A549 (cell line): ENCODE measurements at regions not wholly inside any gene's neighbourhood (a gene's known extent, or its start where the extent isn't known, plus 50 kb on each side); places are given as distances from the start of the nearest gene placed in this dataset.
A peak's percentile ranks its signal among the peaks of the same experiment; 100 is the strongest.

Experiments
- ATAC-seq, 2 experiments: fragments of 200-7000 bp in 1 of 2; fragments of >200 bp in 1 of 2; cut with Nextera tagmentation in 1 of 2; cut with Tn5 transposase in 1 of 2; 3 replicates each; pipeline versions ENCODE4 v1.8.0 to v1.9.1; 2018 to 2020; ENCODE audit warnings: mild to moderate bottlenecking in 1 of 2, moderate library complexity in 1 of 2
- CTCF ChIA-PET: fragments of 300-600 bp; sonication (Branson Sonifier 250); formaldehyde crosslinking; extraction: SDS; loops from one replicate; lab custom pipeline; 2021; ENCODE audit warnings: antibody characterized with exemption, inconsistent platforms; lab: Yijun Ruan, JAX
- POLR2A ChIA-PET: fragments of 350-600 bp; formaldehyde crosslinking; extraction: SDS; loops from one replicate; lab custom pipeline; 2021; ENCODE audit warnings: antibody characterized with exemption, inconsistent platforms; lab: Yijun Ruan, JAX
- DNase-seq, 2 experiments: peaks; one replicate each; pipeline versions ENCODE4 v3.0.0 to v3.0.0-alpha.2; 2011 to 2016; ENCODE audit warnings: low read depth in 1 of 2, low spot score in 1 of 2
- FAIRE-seq: peaks from 2 replicates; lab custom pipeline; 2011; peaks lifted over from hg19 to GRCh38; lab: Jason Lieb, UNC
- H3K27ac ChIP-seq, 2 experiments: fragments of >200 bp; sonication (Bioruptor Twin); formaldehyde crosslinking; 3 replicates each; pipeline ENCODE4 v1.5.1; 2016 to 2017
- H3K4me1 ChIP-seq: fragments of >200 bp; sonication (Bioruptor Twin); formaldehyde crosslinking; 3 replicates; pipeline ENCODE4 v1.6.1; 2016
- H3K4me2 ChIP-seq: fragments of >200 bp; sonication (Bioruptor Twin); formaldehyde crosslinking; 3 replicates; pipeline ENCODE4 v1.6.1; 2016
- H3K4me3 ChIP-seq: fragments of >200 bp; sonication (Bioruptor Twin); formaldehyde crosslinking; 3 replicates; pipeline ENCODE4 v1.5.1; 2016
- H3K9me3 ChIP-seq: fragments of >200 bp; sonication (Bioruptor Twin); formaldehyde crosslinking; 3 replicates; pipeline ENCODE4 v1.6.1; 2016
- CBX8 ChIP-seq: fragments of 200-600 bp; sonication (generic); IDR thresholded peaks from 2 replicates; pipeline ENCODE4 v1.6.1; 2016
- CEBPB ChIP-seq, 2 experiments: fragments of >200 bp in 1 of 2; sonication (Bioruptor Twin) in 1 of 2; formaldehyde crosslinking in 1 of 2; IDR thresholded peaks; 2 replicates each; pipeline ENCODE4 v1.6.1; 2012 to 2016
- CHD2 ChIP-seq: fragments of 150-350 bp; IDR thresholded peaks from 2 replicates; pipeline ENCODE4 v1.6.1; 2014; ENCODE audit warnings: low read length; ENCODE audit not compliant: partially characterized antibody
- ESRRA ChIP-seq: fragments of 150-350 bp; IDR thresholded peaks from 2 replicates; pipeline ENCODE4 v1.6.1; 2014; ENCODE audit warnings: mild to moderate bottlenecking, low read length, borderline replicate concordance
- FOSL2 ChIP-seq, 2 experiments: fragments of 450-650 bp in 1 of 2; fragments of >200 bp in 1 of 2; sonication (Bioruptor Twin) in 1 of 2; formaldehyde crosslinking; IDR thresholded peaks; 2 replicates each; pipeline versions ENCODE4 v1.5.0 to v1.6.1; 2016 to 2020; ENCODE audit warnings: mild to moderate bottlenecking in 1 of 2, moderate library complexity in 1 of 2
- FOXS1 ChIP-seq: fragments of 250-450 bp; sonication (Bioruptor Pico); IDR thresholded peaks from 2 replicates; pipeline ENCODE4 v1.5.0; 2020; ENCODE audit warnings: mild to moderate bottlenecking, moderate library complexity
- HEYL ChIP-seq: fragments of 250-450 bp; sonication (Bioruptor Pico); IDR thresholded peaks from 2 replicates; pipeline ENCODE4 v1.8.0; 2021; ENCODE audit warnings: mild to moderate bottlenecking, moderate library complexity
- JUN ChIP-seq, 2 experiments: fragments of >200 bp; sonication (Bioruptor Twin); formaldehyde crosslinking; IDR thresholded peaks; 2 replicates in 1 of 2; 3 replicates in 1 of 2; pipeline ENCODE4 v1.6.1; 2016 to 2017
- KDM1A ChIP-seq: fragments of 200-600 bp; sonication (generic); IDR thresholded peaks from 2 replicates; pipeline ENCODE4 v1.6.1; 2016; ENCODE audit warnings: low read depth, mild to moderate bottlenecking
- MAZ ChIP-seq: fragments of 150-350 bp; IDR thresholded peaks from 2 replicates; pipeline ENCODE4 v1.6.1; 2014; ENCODE audit warnings: antibody characterized with exemption, low read depth, low read length, borderline replicate concordance
- MYC ChIP-seq: IDR thresholded peaks from 2 replicates; pipeline ENCODE4 v1.6.1; 2012; ENCODE audit warnings: mild to moderate bottlenecking, inconsistent platforms, low read length, improper control_type of control experiment, borderline replicate concordance
- NFE2L2 ChIP-seq: fragments of 150-350 bp; conservative IDR thresholded peaks from 2 replicates; pipeline ENCODE4 v1.6.1; 2014; ENCODE audit warnings: low read length
- POLR2A ChIP-seq: IDR thresholded peaks from 2 replicates; pipeline ENCODE4 v1.6.1; 2012; ENCODE audit warnings: mild to moderate bottlenecking, low read length
- RAD21 ChIP-seq, 2 experiments: fragments of >200 bp in 1 of 2; sonication (Bioruptor Twin) in 1 of 2; formaldehyde crosslinking in 1 of 2; IDR thresholded peaks in 1 of 2; conservative IDR thresholded peaks in 1 of 2; 2 replicates in 1 of 2; 3 replicates in 1 of 2; pipeline ENCODE4 v1.6.1; 2012 to 2018; ENCODE audit warnings: inconsistent platforms in 1 of 2
- RNF2 ChIP-seq: fragments of 200-600 bp; sonication (generic); IDR thresholded peaks from 2 replicates; pipeline ENCODE4 v1.6.1; 2016; ENCODE audit warnings: low read depth, mild to moderate bottlenecking, antibody characterized with exemption, moderate library complexity, borderline replicate concordance
- SMC3 ChIP-seq: fragments of >200 bp; sonication (Bioruptor Twin); formaldehyde crosslinking; IDR thresholded peaks from 3 replicates; pipeline ENCODE4 v1.6.1; 2018; ENCODE audit warnings: inconsistent platforms
- SREBF2 ChIP-seq: fragments of 450-650 bp; IDR thresholded peaks from 2 replicates; pipeline ENCODE4 v1.6.1; 2014; ENCODE audit warnings: mild to moderate bottlenecking, moderate library complexity
- TP53 ChIP-seq: fragments of 250-450 bp; sonication (Bioruptor Pico); IDR thresholded peaks from 2 replicates; pipeline ENCODE4 v1.5.0; 2021; ENCODE audit warnings: mild to moderate bottlenecking, moderate library complexity
- ZC3H11A ChIP-seq: fragments of 450-650 bp; IDR thresholded peaks from 2 replicates; pipeline ENCODE4 v1.6.1; 2014; ENCODE audit warnings: antibody characterized with exemption, mild to moderate bottlenecking
- WGBS: methylation state at CpG from one replicate; pipeline ENCODE4 v1.1.6; 2017; ENCODE audit errors: missing lambda C conversion rate; 5-methylcytosine and 5-hydroxymethylcytosine counted together
- TF ChIP-seq, protein P1 (sequence below): IDR thresholded peaks from 2 replicates; pipeline ENCODE4 v1.6.1; 2012; ENCODE audit warnings: low read depth, borderline replicate concordance
- TF ChIP-seq, protein P2 (sequence below): fragments of 250-450 bp; sonication (Bioruptor Pico); IDR thresholded peaks from 2 replicates; pipeline ENCODE4 v1.5.0; 2020; ENCODE audit warnings: low read depth, mild to moderate bottlenecking, moderate library complexity
- TF ChIP-seq, protein P3 (sequence below): IDR thresholded peaks from 2 replicates; pipeline ENCODE4 v1.6.1; 2012
- TF ChIP-seq, protein P4 (sequence below): fragments of >200 bp; sonication (Bioruptor Twin); formaldehyde crosslinking; IDR thresholded peaks from 3 replicates; pipeline ENCODE4 v1.6.1; 2016

DNA sequence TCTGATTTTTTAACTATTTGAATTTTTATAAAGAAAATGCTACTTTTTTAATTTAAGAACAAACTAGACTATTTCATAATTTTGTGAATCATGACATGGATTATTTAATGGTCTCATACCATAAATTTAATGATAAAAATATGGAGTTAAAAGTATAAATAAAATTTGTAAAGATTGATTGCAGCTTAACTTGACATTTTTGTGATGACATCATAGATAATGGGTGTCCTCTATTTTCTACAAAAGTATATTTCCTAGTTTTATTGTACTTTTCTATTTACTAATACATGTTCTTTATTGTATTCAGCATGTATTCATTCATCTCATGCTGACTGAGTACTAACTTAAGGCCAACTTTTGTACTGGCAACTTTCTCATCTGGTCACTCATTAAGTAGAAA is 1096.5 kb downstream of the NR2F1-AS1 start (continued):
- TF ChIP-seq, protein P1, sequence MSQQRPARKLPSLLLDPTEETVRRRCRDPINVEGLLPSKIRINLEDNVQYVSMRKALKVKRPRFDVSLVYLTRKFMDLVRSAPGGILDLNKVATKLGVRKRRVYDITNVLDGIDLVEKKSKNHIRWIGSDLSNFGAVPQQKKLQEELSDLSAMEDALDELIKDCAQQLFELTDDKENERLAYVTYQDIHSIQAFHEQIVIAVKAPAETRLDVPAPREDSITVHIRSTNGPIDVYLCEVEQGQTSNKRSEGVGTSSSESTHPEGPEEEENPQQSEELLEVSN, result no peak
- no peak for TF ChIP-seq CEBPB (IDR thresholded peaks at IDR 0.05)

DNA sequence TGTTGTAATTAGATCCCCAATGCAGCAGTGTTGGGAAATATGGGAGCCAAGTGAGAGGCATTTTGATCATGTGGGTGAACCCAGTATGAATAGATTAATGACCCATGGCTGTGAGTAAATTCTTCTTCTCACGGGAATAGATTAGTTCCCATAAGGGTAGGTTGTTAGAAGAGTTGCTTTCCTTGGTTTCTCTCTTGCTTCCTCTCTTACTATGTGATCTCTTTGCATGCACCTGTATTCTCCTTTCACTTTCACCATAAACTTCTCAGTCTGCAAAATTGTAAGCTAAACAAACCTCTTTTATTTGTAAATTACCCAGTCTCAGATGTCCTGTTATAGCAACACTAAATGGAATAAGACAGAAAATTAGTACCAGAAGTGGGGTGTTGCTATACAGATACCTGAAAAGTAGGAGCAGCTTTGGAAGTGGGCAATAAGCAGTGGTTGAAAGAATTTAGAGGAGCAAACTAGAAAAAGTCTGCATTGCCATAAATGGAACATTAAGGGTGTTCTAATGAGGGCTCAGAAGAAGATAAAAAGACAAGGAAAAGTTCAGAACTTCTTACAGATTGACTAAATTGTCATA is 1090.0 kb upstream of the ARRDC3 start:
- no peak overlapping the region for H3K27ac ChIP-seq
- 3% methylated on average over 1 of the region's 1 CpG for WGBS
- no peak for DNase-seq
- FAIRE-seq, result no peak
- H3K4me1 ChIP-seq, result no peaks in the 10 kb centered on the region
- CTCF ChIA-PET, result no interaction called here
- no peak overlapping the region for H3K4me2 ChIP-seq
- POLR2A ChIA-PET, result no interaction called here
- H3K4me3 ChIP-seq, result no peak overlapping the region
- ATAC-seq, result no peak
- TF ChIP-seq RNF2 (no peak), ESRRA (no peak), POLR2A (no peak), SREBF2 (no peak), TP53 (no peak), FOXS1 (CRISPR knock-in tag) (no peak), KDM1A (no peak)
- peaks cover 20% of the 10 kb centered on the region; the same call in 2 of the 3 replicates for H3K9me3 ChIP-seq

DNA sequence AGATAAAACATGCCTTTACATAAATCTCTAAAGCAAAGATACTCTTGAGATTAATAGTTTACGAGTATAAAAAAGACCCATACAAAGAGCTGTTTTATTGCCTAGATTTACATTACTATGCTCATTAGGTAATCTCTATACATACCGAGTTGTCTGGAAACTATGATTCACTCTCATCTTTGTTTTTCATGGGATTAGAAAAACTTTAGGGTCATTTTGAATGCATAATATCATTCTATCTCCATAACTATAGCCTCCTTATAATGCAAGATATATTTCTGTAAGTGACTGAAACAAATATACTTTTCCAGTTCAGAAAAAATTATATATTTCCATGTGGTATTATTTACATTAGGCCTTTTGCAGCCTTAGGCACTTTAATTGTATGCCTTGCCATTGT is 1088.7 kb upstream of the ARRDC3 start:
- ATAC-seq (no peak), DNase-seq (no peak), FAIRE-seq (no peak)
- CTCF ChIA-PET, result no interaction called here
- no peak overlapping the region for H3K4me3 ChIP-seq
- H3K27ac ChIP-seq, result no peak overlapping the region
- POLR2A ChIA-PET, result no interaction called here
- WGBS, result 75% methylated on average over 2 of the region's 2 CpGs
- no peaks in the 10 kb centered on the region for H3K4me1 ChIP-seq
- peaks cover 20% of the 10 kb centered on the region; the same call in 2 of the 3 replicates for H3K9me3 ChIP-seq
- no peak overlapping the region for H3K4me2 ChIP-seq
- TF ChIP-seq TP53 (no peak), CHD2 (no peak), MAZ (no peak), MYC (no peak), NFE2L2 (no peak), FOSL2 (IDR thresholded peaks at IDR 0.05) (no peak), FOSL2 (CRISPR knock-in tag; IDR thresholded peaks at IDR 0.05) (no peak), JUN (IDR thresholded peaks at IDR 0.05) (no peak), CEBPB (IDR thresholded peaks at IDR 0.05) (no peak), KDM1A (no peak), SMC3 (no peak), HEYL (CRISPR knock-in tag) (no peak)
- TF ChIP-seq, protein P2, sequence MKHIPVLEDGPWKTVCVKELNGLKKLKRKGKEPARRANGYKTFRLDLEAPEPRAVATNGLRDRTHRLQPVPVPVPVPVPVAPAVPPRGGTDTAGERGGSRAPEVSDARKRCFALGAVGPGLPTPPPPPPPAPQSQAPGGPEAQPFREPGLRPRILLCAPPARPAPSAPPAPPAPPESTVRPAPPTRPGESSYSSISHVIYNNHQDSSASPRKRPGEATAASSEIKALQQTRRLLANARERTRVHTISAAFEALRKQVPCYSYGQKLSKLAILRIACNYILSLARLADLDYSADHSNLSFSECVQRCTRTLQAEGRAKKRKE (CRISPR knock-in tag), result no peak

DNA sequence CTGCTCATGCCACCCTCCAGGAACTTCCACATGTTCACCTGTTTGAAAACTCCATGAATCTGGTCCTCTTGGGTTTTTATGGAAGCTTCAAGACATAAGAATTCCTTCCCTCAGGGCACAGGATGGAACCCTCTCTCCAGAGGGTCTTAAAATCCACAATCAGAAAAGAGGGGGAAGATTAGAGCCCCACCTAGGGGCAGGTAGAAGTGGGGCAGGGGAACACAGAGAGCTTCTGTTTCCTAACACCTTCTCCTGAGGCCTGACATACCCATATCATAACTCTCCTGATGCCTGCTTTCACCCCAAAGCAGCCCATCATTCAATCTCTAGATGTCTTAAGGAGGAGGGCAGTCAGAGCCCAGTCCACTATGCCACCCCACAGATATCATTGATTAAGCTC is 1087.7 kb upstream of the ARRDC3 start:
- H3K4me3 ChIP-seq, result no peak overlapping the region
- POLR2A ChIA-PET, result no interaction called here
- FAIRE-seq (no peak), ATAC-seq (no peak), DNase-seq (no peak)
- no peak overlapping the region for H3K27ac ChIP-seq
- no peak overlapping the region for H3K4me2 ChIP-seq
- peaks cover 20% of the 10 kb centered on the region; the same call in 2 of the 3 replicates for H3K9me3 ChIP-seq
- H3K4me1 ChIP-seq, result no peaks in the 10 kb centered on the region
- 0 out of 5 replicates have a peak, but pooled peaks of 1 of the 2 experiments have one; percentile 14 for TF ChIP-seq RAD21 (conservative IDR thresholded peaks at IDR 0.05 in 1 of 2, IDR thresholded peaks at IDR 0.05 in 1 of 2)
- TF ChIP-seq, protein P3, sequence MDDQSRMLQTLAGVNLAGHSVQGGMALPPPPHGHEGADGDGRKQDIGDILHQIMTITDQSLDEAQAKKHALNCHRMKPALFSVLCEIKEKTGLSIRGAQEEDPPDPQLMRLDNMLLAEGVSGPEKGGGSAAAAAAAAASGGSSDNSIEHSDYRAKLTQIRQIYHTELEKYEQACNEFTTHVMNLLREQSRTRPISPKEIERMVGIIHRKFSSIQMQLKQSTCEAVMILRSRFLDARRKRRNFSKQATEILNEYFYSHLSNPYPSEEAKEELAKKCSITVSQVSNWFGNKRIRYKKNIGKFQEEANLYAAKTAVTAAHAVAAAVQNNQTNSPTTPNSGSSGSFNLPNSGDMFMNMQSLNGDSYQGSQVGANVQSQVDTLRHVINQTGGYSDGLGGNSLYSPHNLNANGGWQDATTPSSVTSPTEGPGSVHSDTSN, result no peak
- no peak for TF ChIP-seq CBX8
- TF ChIP-seq RNF2, result no peak
- no peak for TF ChIP-seq KDM1A
- no peak for TF ChIP-seq ZC3H11A
- TF ChIP-seq, protein P4, sequence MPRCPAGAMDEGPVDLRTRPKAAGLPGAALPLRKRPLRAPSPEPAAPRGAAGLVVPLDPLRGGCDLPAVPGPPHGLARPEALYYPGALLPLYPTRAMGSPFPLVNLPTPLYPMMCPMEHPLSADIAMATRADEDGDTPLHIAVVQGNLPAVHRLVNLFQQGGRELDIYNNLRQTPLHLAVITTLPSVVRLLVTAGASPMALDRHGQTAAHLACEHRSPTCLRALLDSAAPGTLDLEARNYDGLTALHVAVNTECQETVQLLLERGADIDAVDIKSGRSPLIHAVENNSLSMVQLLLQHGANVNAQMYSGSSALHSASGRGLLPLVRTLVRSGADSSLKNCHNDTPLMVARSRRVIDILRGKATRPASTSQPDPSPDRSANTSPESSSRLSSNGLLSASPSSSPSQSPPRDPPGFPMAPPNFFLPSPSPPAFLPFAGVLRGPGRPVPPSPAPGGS, result no peak
- CTCF ChIA-PET, result interaction anchor here (1.0 kb wide), 1 partner anchor 16 kb away, joined by 3 read pairs; no protein-coding TSS in a partner anchor
